ENCODE measurements at regions not wholly inside any gene's neighbourhood (a gene's known extent, or its start where the extent isn't known, plus 50 kb on each side); places are given as distances from the start of the nearest gene placed in this dataset.

- H3K4me3 ChIP-seq (ENCODE audit: low read depth, low read length), result no peak overlapping the region
- in situ Hi-C loops (cut with HindIII; ENCODE audit: low sequenced_read_pairs), result no loop called here
- TF ChIP-seq, protein P1, sequence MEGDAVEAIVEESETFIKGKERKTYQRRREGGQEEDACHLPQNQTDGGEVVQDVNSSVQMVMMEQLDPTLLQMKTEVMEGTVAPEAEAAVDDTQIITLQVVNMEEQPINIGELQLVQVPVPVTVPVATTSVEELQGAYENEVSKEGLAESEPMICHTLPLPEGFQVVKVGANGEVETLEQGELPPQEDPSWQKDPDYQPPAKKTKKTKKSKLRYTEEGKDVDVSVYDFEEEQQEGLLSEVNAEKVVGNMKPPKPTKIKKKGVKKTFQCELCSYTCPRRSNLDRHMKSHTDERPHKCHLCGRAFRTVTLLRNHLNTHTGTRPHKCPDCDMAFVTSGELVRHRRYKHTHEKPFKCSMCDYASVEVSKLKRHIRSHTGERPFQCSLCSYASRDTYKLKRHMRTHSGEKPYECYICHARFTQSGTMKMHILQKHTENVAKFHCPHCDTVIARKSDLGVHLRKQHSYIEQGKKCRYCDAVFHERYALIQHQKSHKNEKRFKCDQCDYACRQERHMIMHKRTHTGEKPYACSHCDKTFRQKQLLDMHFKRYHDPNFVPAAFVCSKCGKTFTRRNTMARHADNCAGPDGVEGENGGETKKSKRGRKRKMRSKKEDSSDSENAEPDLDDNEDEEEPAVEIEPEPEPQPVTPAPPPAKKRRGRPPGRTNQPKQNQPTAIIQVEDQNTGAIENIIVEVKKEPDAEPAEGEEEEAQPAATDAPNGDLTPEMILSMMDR (IDR thresholded peaks at IDR 0.05; ENCODE audit: low read depth, low read length, missing control alignments), result no peak
- DNase-seq (ENCODE audit: low read depth), result no peak
These were observed 77.5 kb upstream of the SEPTIN5 start for GRCh38 chr22:19636696-19637407.

- DNase-seq (ENCODE audit: low read depth), result no peak
- in situ Hi-C loops (cut with HindIII; ENCODE audit: low sequenced_read_pairs), result no loop called here
- TF ChIP-seq, protein P1 (IDR thresholded peaks at IDR 0.05; ENCODE audit: low read depth, low read length, missing control alignments), result no peak
- H3K4me3 ChIP-seq (ENCODE audit: low read depth, low read length), result no peak overlapping the region
These were observed 76.7 kb upstream of the SEPTIN5 start for GRCh38 chr22:19637408-19638281.

- TF ChIP-seq, protein P1 (IDR thresholded peaks at IDR 0.05; ENCODE audit: low read depth, low read length, missing control alignments), result no peak
- H3K4me3 ChIP-seq (ENCODE audit: low read depth, low read length), result no peak overlapping the region
- DNase-seq (ENCODE audit: low read depth), result no peak
- in situ Hi-C loops (cut with HindIII; ENCODE audit: low sequenced_read_pairs), result no loop called here
These were observed 75.9 kb upstream of the SEPTIN5 start for GRCh38 chr22:19638282-19639015.

- no peak overlapping the region for H3K4me3 ChIP-seq (ENCODE audit: low read depth, low read length)
- TF ChIP-seq, protein P1 (IDR thresholded peaks at IDR 0.05; ENCODE audit: low read depth, low read length, missing control alignments), result no peak
- DNase-seq (ENCODE audit: low read depth), result no peak
- in situ Hi-C loops (cut with HindIII; ENCODE audit: low sequenced_read_pairs), result no loop called here
These were observed 74.6 kb upstream of the SEPTIN5 start for GRCh38 chr22:19639610-19640135.

DNA sequence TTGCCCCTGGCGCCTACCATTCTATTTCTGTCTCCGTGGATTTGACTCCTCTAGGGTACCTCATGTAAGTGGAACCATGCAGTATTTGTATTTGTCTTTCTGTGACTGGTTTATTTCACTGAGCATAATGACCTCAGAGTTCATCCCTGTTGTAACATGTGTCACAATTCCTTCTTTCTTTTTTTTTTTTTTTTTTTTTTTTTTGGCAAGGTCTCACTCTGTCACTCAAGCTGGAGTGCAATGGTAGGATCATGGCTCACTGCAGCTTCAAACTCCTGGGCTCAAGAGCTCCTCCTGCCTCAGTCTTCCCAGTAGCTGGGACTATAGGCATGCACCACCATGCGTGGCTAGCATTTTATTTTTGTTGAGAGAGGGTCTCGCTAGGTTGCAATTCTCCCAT, 74.0 kb upstream of the SEPTIN5 start:
- in situ Hi-C loops (cut with HindIII; ENCODE audit: low sequenced_read_pairs), result no loop called here
- TF ChIP-seq, protein P1 (IDR thresholded peaks at IDR 0.05; ENCODE audit: low read depth, low read length, missing control alignments), result no peak
- DNase-seq (ENCODE audit: low read depth), result no peak
- no peak overlapping the region for H3K4me3 ChIP-seq (ENCODE audit: low read depth, low read length)
